ENCODE measurements at regions not wholly inside any gene's neighbourhood (a gene's known extent, or its start where the extent isn't known, plus 50 kb on each side); places are given as distances from the start of the nearest gene placed in this dataset.

DNA sequence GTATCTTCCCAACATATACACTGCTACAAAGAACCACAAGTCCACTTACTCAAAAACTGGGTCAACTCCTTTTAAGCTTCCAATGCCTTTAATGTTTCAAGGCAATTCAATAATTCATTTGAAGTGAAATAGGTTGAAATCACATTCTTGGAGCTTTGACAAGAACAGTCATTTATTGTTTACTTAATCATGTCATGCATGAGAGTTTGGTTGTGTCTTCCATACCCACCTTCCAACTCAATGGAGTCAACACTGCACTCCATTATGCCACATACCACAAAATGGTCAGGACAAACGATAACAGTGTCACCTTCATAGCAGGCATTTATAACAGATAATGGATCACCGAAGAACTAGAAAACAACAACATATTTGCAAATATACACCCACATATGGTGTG, 506.3 kb downstream of the UQCRFS1 start:
- TF ChIP-seq ZNF274 (IDR thresholded peaks at IDR 0.05; ENCODE audit: low read length) (no peak), ZNF274 (tag by site-specific recombination; IDR thresholded peaks at IDR 0.05; ENCODE audit: borderline replicate concordance) (no peak), ATF2 (tag by site-specific recombination; IDR thresholded peaks at IDR 0.05; ENCODE audit: low read depth) (no peak), MYNN (tag by site-specific recombination; IDR thresholded peaks at IDR 0.05; ENCODE audit: borderline replicate concordance) (no peak), ZNF133 (tag by site-specific recombination; IDR thresholded peaks at IDR 0.05) (no peak), ZNF248 (tag by site-specific recombination; IDR thresholded peaks at IDR 0.05) (no peak), ZNF792 (tag by site-specific recombination; IDR thresholded peaks at IDR 0.05) (no peak), REST (tag by site-specific recombination; IDR thresholded peaks at IDR 0.05) (no peak), ZBTB17 (tag by site-specific recombination; IDR thresholded peaks at IDR 0.05) (no peak)
- TF ChIP-seq, protein P1, sequence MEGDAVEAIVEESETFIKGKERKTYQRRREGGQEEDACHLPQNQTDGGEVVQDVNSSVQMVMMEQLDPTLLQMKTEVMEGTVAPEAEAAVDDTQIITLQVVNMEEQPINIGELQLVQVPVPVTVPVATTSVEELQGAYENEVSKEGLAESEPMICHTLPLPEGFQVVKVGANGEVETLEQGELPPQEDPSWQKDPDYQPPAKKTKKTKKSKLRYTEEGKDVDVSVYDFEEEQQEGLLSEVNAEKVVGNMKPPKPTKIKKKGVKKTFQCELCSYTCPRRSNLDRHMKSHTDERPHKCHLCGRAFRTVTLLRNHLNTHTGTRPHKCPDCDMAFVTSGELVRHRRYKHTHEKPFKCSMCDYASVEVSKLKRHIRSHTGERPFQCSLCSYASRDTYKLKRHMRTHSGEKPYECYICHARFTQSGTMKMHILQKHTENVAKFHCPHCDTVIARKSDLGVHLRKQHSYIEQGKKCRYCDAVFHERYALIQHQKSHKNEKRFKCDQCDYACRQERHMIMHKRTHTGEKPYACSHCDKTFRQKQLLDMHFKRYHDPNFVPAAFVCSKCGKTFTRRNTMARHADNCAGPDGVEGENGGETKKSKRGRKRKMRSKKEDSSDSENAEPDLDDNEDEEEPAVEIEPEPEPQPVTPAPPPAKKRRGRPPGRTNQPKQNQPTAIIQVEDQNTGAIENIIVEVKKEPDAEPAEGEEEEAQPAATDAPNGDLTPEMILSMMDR (tag by site-specific recombination; IDR thresholded peaks at IDR 0.05), result no peak
